Keratinocyte (primary cell): ENCODE measurements at regions not wholly inside any gene's neighbourhood (a gene's known extent, or its start where the extent isn't known, plus 50 kb on each side); places are given as distances from the start of the nearest gene placed in this dataset.

ENCODE experiments used
- DNase-seq: peaks from one replicate; pipeline ENCODE4 v3.0.0-alpha.2; 2011; ENCODE audit warnings: low read depth, missing footprints, low spot score
- FAIRE-seq: peaks from 2 replicates; lab custom pipeline; 2011; peaks lifted over from hg19 to GRCh38; lab: Jason Lieb, UNC
- H2AFZ ChIP-seq: 2 replicates; pipeline ENCODE4 v1.6.0; 2012; ENCODE audit warnings: low read length, control low read depth, inconsistent platforms; ENCODE audit not compliant: control insufficient read depth
- H3K27ac ChIP-seq: 2 replicates; pipeline ENCODE4 v1.5.1; 2011; ENCODE audit warnings: low read length; ENCODE audit not compliant: control insufficient read depth, insufficient read depth
- H3K27me3 ChIP-seq: 3 replicates; pipeline ENCODE4 v1.6.0; 2011; ENCODE audit warnings: low read length; ENCODE audit not compliant: control insufficient read depth, insufficient read depth; ENCODE audit errors: extremely low read depth
- H3K36me3 ChIP-seq, 2 experiments: 2 replicates in 1 of 2; 3 replicates in 1 of 2; pipeline ENCODE4 v1.5.1; 2011; ENCODE audit warnings: low read length in 2 of 2, mild to moderate bottlenecking in 1 of 2; ENCODE audit not compliant: control insufficient read depth in 2 of 2, insufficient read depth in 2 of 2; ENCODE audit errors: extremely low read depth in 1 of 2
- H3K4me1 ChIP-seq: 3 replicates; pipeline ENCODE4 v1.5.1; 2011; ENCODE audit warnings: low read length; ENCODE audit not compliant: control insufficient read depth, insufficient read depth; ENCODE audit errors: extremely low read depth
- H3K4me2 ChIP-seq: 3 replicates; pipeline ENCODE4 v1.6.0; 2011; ENCODE audit warnings: low read depth, low read length; ENCODE audit not compliant: control insufficient read depth, insufficient read depth; ENCODE audit errors: extremely low read depth
- H3K4me3 ChIP-seq, 3 experiments: fragments of 200-600 bp in 1 of 3; sonication (generic) in 1 of 3; 2 replicates in 2 of 3; 3 replicates in 1 of 3; pipeline ENCODE4 v1.5.1; 2011 to 2016; ENCODE audit warnings: low read length in 3 of 3, mild to moderate bottlenecking in 3 of 3, control low read depth in 2 of 3, inconsistent platforms in 1 of 3, low read depth in 1 of 3, mixed read lengths in 1 of 3, mixed run types in 1 of 3, moderate library complexity in 1 of 3; ENCODE audit not compliant: control insufficient read depth in 2 of 3, insufficient read depth in 2 of 3; ENCODE audit errors: extremely low read depth in 1 of 3
- H3K79me2 ChIP-seq: 2 replicates; pipeline ENCODE4 v1.6.0; 2012; ENCODE audit warnings: low read length; ENCODE audit not compliant: control insufficient read depth, insufficient read depth
- H3K9ac ChIP-seq: 3 replicates; pipeline ENCODE4 v1.6.0; 2011; ENCODE audit warnings: low read length; ENCODE audit not compliant: control insufficient read depth, insufficient read depth; ENCODE audit errors: extremely low read depth
- H3K9me1 ChIP-seq: 3 replicates; pipeline ENCODE4 v1.6.0; 2011; ENCODE audit warnings: low read length; ENCODE audit not compliant: control insufficient read depth, insufficient read depth; ENCODE audit errors: extremely low read depth
- H3K9me3 ChIP-seq: 2 replicates; pipeline ENCODE4 v1.5.1; 2012; ENCODE audit warnings: low read depth, low read length; ENCODE audit not compliant: control insufficient read depth
- H4K20me1 ChIP-seq: 3 replicates; pipeline ENCODE4 v1.6.0; 2011; ENCODE audit warnings: low read length; ENCODE audit not compliant: control insufficient read depth, insufficient read depth; ENCODE audit errors: extremely low read depth
- EZH2 ChIP-seq: IDR thresholded peaks from one replicate; pipeline ENCODE4 v1.6.1; 2012; ENCODE audit warnings: inconsistent platforms, mild to moderate bottlenecking, low read length, moderate library complexity
- dilution Hi-C: fragments of 300-500 bp; cut with MboI; formaldehyde crosslinking; loops from one replicate; pipeline ENCODE4 v1.7.0; 2020; ENCODE audit warnings: low sequenced_read_pairs; ENCODE audit not compliant: extremely low pct_ligation_motif_present
- TF ChIP-seq, protein P1 (sequence below), 3 experiments: IDR thresholded peaks in 1 of 3; conservative IDR thresholded peaks in 1 of 3; optimal IDR thresholded peaks in 1 of 3; 2 replicates in 2 of 3; 3 replicates in 1 of 3; pipeline versions ENCODE3 to v1.5.1; 2011; ENCODE audit warnings: low read length in 3 of 3, mild to moderate bottlenecking in 3 of 3, moderate library complexity in 2 of 3, control low read depth in 1 of 3, inconsistent platforms in 1 of 3; ENCODE audit not compliant: insufficient read depth in 2 of 3; ENCODE audit errors: extremely low read depth in 1 of 3

DNA sequence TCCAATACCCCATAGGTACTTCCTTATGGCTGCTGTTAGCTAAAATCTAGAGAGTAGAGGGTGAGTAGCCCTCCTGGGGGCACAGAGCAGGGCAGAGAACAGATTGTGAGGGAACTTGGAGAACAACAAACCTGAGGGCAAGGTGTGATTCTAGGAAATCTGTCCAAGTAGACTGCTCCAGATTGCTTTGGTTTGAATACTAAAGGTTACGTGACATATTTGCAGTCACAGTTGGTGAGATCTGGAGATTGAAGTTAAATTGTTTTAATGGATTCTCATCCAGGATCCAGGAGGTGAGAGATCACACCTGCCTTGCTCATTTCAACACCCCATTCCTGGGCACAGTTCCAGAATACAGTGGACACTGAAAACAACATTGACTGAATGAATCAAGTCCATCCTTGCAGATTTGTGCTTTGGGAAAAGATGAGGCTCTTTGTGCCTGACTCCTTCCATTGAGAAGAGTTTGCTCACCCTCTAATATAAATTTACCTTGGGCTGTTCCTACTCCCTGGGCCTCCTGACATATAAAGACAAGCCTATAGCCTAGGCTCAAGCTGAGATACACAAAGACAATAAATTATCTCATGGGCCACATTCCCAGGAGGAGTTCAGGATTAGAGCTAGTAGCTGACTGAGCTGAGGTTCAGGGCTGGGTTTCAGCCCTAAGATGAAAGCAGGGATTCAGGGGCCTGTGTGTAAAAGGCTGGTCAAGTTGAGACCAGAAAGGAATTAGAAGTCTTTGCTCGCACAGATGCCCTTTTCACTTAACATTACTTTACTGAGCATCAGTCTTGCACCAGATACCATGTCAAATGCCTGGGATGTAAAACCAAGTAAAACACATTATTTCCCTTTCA, 400.9 kb upstream of the MCTP2 start:
- Histone ChIP-seq H3K4me3 (no peak overlapping the region), H3K9me1 (no peaks in the 10 kb centered on the region), H4K20me1 (no peaks in the 10 kb centered on the region), H2AFZ (peak overlapping the region; percentile 62), H3K27me3 (no peaks in the 10 kb centered on the region), H3K36me3 (no peaks in the 10 kb centered on the region), H3K27ac (peak overlapping the region; percentile 83), H3K9ac (peak overlapping the region; percentile 46), H3K4me2 (peak overlapping the region; percentile 18), H3K79me2 (no peaks in the 10 kb centered on the region), H3K4me1 (peaks cover 42% of the 10 kb centered on the region), H3K9me3 (no peaks in the 10 kb centered on the region)
- dilution Hi-C loops: no loop called here
- DNase-seq (peak; percentile 46), FAIRE-seq (peak; percentile 64)
- TF ChIP-seq EZH2: no peak
- TF ChIP-seq, protein P1, sequence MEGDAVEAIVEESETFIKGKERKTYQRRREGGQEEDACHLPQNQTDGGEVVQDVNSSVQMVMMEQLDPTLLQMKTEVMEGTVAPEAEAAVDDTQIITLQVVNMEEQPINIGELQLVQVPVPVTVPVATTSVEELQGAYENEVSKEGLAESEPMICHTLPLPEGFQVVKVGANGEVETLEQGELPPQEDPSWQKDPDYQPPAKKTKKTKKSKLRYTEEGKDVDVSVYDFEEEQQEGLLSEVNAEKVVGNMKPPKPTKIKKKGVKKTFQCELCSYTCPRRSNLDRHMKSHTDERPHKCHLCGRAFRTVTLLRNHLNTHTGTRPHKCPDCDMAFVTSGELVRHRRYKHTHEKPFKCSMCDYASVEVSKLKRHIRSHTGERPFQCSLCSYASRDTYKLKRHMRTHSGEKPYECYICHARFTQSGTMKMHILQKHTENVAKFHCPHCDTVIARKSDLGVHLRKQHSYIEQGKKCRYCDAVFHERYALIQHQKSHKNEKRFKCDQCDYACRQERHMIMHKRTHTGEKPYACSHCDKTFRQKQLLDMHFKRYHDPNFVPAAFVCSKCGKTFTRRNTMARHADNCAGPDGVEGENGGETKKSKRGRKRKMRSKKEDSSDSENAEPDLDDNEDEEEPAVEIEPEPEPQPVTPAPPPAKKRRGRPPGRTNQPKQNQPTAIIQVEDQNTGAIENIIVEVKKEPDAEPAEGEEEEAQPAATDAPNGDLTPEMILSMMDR (optimal IDR thresholded peaks at IDR 0.05 in 1 of 3, IDR thresholded peaks at IDR 0.05 in 1 of 3, conservative IDR thresholded peaks at IDR 0.05 in 1 of 3; ENCODE audit: extremely low read depth in 1 of 3, insufficient read depth in 2 of 3, low read length in 3 of 3): no peak

DNA sequence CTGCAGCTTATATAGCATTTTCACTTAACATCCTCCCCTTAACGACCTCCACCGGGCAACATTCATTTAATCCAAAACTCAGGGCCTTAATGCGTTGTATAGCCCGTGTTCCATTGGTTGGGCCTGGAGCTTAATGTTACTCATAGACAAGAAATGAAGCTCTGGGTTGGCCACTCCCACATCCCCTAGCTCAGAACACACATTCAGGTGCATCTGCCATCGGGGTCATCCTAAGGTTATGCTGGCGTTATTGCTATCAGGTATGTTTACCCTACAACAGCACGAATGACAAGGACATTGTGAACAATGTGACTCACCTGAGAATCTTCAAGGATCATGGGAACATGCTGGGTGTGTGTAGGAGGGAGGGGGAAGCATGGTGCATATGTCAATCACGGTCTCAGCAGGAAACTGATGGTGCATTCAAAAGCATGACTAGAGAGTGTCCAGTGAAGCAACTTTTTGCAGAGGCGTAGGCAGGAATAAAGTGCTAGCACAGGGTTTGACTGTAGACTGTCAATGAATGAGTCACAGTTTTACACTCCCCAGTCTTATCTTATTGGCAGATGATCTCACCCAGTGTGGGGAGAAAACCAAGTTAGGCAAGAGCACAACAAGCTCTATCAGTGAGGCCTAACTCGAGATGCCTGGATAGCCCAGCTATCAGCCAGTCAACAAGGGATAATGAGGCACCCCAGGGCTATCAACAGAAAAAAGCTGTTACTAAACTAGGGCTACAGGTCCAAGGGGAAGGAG, 402.1 kb upstream of the MCTP2 start:
- peak; percentile 95 for DNase-seq
- peak overlapping the region; percentile 83 for H3K27ac ChIP-seq
- no peaks in the 10 kb centered on the region for H4K20me1 ChIP-seq
- peak overlapping the region; percentile 18 for H3K4me2 ChIP-seq
- no peak for TF ChIP-seq EZH2
- TF ChIP-seq, protein P1 (optimal IDR thresholded peaks at IDR 0.05 in 1 of 3, IDR thresholded peaks at IDR 0.05 in 1 of 3, conservative IDR thresholded peaks at IDR 0.05 in 1 of 3; ENCODE audit: extremely low read depth in 1 of 3, insufficient read depth in 2 of 3, low read length in 3 of 3): no peak
- H3K79me2 ChIP-seq: no peaks in the 10 kb centered on the region
- H3K9me3 ChIP-seq: no peaks in the 10 kb centered on the region
- no peaks in the 10 kb centered on the region for H3K27me3 ChIP-seq
- FAIRE-seq: peak; percentile 99
- dilution Hi-C loops: no loop called here
- peak overlapping the region; percentile 46 for H3K9ac ChIP-seq
- no peaks in the 10 kb centered on the region for H3K9me1 ChIP-seq
- peaks cover 42% of the 10 kb centered on the region for H3K4me1 ChIP-seq
- H3K4me3 ChIP-seq: peak overlapping the region in 1 of 3 experiments; percentile 7
- no peaks in the 10 kb centered on the region for H3K36me3 ChIP-seq
- H2AFZ ChIP-seq: peak overlapping the region; percentile 62
